GM19351 (cell line): ENCODE measurements at regions not wholly inside any gene's neighbourhood (a gene's known extent, or its start where the extent isn't known, plus 50 kb on each side); places are given as distances from the start of the nearest gene placed in this dataset.

Experiments
- ATAC-seq: cut with Tn5 transposase; IDR thresholded peaks from one replicate; pipeline ENCODE4 v1.9.1; 2021; ENCODE audit warnings: mild to moderate bottlenecking, moderate library complexity; ENCODE audit not compliant: unreplicated experiment

DNA sequence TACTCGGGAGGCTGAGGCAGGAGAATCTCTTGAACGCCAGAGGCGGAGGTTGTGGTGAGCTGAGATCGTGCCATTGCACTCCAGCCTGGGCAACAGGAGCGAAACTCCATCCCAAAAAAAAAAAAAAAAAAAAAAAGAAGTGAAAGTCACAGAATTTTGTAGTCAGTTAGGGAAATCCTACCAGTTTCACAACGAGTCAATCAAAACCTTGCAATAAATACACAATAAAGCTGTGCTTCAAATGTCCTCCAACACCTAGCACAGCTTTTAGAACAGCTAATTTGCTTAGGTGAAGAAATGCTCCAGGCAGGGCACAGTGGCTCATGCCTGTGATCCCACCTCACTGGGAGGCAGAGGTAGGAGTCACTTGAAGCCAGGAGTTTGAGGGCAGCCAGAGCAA lies 112.8 kb upstream of the ATF7IP start:
- no peak for ATAC-seq

DNA sequence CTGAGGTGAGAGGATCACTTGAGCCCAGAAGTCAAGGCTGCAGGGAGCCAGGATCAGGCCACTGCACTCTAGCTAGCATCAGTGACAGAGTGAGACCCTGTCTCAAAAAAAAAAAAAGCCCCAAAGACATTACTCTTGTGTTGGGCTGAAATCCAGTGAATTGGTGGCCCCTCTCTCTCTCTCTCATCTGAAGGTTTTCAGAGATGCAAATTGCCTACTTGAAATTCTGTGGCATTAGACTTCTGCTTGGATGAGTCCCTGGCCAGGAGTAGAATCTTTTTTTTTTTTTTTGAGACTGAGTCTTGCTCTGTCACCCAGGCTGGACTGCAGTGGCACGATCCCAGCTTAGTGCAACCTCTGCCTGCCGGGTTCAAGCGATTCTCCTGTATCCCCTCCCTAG lies 112.0 kb upstream of the ATF7IP start:
- ATAC-seq: no peak

DNA sequence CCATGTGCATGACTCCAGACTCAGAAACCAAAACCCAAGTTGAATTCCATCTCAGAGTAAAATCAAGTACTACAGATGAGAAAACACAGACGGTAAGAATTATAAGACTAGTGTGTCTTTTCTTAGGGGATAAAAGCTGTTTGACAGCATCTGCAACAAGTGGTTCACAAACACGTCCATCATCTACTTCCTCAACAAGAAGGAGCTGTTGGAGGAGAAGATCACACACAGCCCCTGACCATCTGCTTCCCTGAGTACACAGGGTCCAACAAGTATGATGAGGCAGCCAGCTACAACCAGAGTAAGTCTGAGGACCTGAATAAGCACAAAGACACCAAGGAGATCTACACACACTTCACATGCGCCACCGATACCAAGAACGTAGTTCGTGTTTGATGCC lies 110.7 kb upstream of the ATF7IP start:
- ATAC-seq: no peak

- ATAC-seq: no peak
These were observed 109.4 kb upstream of the ATF7IP start for GRCh38 chr12:14256121-14256520.

DNA sequence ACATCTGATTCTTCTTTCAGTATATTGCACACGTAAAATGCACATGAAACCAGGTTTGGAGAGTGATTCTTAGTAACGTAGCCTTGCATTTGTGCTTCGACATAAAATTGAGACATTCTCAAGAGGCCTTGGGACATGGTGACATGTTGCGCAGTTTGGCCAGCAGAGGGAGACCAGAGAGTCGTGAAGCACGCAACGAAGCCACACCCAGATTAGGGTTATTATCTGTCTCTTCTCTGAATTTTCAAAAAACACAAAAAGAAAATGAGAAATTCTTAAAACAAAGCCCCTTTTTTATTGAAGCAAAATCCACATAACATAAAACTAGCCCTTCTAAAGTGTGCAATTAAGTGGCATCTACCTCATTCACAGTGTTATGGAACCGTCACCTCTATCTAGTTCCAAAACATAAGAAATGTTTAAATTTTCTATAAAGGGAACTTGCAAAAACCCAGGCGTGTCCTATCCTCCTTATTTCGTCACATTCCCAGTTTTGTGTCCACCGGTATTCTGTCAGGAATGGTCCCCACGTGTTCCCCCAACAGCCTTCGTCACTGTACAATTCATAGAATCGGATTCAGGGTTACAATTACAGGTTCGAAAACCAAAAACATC lies 108.8 kb upstream of the ATF7IP start:
- peak; percentile 58 for ATAC-seq

- no peak for ATAC-seq
These were observed 108.2 kb upstream of the ATF7IP start for GRCh38 chr12:14257303-14257733.

GRCh38 chr12:14257734-14258574 lies 107.5 kb upstream of the ATF7IP start:
- ATAC-seq: peak; percentile 54

GRCh38 chr12:14258575-14258940 lies 106.9 kb upstream of the ATF7IP start:
- ATAC-seq: no peak

GRCh38 chr12:14259481-14260010 lies 105.9 kb upstream of the ATF7IP start:
- no peak for ATAC-seq

DNA sequence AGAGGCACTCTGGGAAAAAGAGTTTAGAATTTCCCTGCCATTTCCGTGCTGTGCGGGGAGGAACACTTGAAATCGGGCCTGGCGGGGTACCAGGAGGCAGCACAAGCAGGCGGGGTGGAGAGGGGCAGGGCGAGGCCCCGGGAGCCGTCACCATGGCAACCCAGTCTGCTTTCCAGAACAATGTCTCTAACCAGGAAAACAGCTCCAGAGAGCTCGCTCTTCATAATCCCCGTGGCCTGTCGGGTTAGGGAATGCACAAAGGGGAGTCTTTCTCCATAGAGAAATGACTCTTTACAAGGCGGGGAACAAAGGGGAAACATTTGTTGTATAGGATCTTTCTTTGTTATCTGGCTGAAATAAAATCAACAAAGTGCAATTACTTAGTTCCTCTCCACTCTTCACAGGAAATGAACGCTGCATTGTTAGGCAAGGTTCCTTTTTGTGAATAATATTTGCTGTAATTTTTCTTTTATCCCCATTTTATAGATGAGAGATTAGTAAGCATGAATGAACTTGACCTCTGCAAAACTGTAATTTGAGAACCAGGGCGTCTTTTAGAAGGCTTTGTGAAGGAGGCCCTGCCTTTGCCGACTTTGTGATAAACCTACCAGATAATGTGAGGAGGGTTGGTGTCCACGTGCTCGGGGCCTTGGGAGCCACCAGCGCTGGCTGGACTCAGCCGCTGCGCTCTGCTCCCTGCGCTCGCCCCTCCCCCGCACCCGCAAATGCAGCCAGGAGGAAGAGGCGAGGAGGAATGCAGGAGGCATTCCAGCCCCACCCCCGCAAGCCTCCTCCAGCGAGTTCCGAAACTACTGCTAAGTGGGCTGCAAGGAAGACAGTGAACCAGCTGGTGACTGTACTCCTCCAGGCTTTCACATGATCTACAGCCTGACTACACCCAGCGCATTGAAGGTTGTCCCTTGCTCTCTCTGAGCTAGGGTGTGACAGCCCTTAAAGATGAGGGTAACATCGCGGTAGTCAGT lies 105.2 kb upstream of the ATF7IP start:
- no peak for ATAC-seq

DNA sequence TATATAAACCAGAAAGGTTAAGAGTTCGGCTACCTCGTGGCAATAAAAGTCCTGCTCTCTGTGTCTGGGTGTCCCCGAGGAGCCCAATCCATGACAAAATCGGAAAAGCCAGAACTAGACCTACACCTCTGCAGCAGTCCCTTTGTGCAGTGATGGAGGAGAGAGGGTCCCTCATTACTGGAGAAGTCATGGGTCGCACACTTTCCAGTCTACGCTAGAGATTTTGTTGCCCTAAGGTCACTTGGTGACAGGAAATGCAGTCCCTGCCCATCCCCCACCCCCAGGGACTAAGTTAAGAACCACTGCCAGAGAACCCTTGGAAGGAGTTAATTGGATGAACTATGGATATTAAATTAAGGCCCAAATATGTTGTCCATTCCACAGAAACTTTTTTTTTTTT lies 104.4 kb upstream of the ATF7IP start:
- no peak for ATAC-seq

GRCh38 chr12:14261861-14262260 lies 103.6 kb upstream of the ATF7IP start:
- no peak for ATAC-seq

DNA sequence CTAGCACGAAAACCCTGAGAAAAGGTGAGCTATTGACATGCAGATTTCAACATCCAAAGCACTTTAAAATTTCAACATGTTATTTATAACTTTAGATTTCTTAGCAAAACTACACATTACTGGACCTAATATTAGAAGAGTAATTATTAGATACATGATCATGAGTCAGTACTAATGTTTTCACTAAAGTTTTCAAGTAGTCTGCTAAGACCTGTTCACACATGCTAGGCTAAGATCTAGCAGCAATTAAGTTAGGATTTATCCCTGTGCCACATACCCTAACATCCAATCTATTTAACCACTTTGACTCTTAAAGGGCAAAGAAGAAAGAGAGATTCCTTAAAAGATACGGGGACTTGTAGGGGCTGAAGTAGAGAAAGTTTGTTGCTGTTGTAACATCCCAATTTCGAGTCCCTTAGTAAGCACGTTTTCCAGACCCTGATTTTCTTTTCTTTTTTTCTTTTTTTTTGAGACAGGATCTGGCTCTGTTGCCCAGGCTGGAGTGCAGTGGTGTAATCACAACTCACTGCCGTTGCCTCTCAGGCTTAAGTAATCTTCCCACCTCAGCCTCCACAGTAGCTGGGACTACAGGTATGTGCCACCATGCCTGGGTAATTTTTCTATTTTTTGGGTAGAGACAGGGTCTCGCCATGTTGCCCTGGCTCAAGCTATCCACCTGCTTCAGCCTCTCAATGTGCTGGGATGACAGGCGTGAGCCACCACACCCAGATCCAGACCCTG lies 102.5 kb upstream of the ATF7IP start:
- no peak for ATAC-seq

DNA sequence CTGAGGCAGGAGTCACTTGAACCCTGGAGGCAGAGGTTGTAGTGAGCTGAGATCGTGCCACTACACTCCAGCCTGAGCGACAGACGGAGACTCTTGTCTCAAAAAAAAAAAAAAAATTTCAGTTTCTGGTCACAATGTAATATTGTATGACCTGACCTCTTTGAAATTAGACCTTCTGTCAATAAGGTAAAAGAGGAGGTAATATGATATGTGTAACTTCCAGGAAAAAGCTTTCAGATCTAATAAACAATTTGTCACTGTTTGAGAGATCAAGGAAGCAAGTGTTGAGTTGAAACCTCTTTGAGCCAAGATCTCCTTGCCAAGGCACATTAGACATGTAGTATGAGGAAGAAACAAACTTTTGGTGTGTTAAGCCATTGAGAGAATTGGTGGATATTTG lies 101.7 kb upstream of the ATF7IP start:
- ATAC-seq: no peak

DNA sequence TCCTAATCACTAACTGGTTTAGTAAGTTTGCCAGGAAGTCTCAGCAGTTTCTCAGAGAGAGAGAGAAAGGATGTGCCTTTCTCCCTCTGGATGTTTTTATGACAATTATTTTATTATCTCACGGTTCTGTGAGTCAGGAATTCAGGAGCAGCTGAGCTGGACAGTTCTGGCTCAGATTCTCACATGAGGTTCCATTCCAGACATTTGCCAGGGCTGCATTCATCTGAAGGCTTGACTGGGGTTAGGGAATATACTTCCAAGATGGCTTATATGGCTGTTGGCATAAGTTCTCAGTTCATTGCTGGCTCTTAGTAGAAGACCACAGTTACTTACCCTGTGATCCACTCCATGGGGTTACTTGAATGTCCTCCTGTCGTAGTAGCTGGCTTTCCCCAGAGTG lies 101.2 kb upstream of the ATF7IP start:
- no peak for ATAC-seq

GRCh38 chr12:14264778-14265177 lies 100.7 kb upstream of the ATF7IP start:
- no peak for ATAC-seq

DNA sequence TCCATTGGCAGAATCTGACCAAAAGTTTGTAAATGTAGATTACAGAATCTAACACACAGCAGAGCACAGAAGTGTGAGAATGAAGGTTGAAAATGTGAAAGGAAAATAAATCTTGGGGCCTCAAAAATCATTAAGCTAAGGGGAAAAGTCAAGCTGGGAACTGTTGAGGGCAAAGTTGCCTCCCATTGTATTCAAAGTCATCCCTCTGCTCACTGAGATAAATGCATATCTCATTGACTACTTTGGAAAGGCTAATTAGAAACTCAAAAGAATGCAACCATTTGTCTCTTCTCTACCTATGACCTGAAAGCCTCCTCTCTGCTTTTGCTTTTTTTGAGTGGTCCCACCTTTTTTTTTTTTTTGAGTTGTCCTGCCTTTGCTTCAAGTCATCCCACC lies 97.4 kb upstream of the ATF7IP start:
- ATAC-seq: no peak

- ATAC-seq: no peak
These were observed 95.1 kb upstream of the ATF7IP start for GRCh38 chr12:14270392-14270791.

DNA sequence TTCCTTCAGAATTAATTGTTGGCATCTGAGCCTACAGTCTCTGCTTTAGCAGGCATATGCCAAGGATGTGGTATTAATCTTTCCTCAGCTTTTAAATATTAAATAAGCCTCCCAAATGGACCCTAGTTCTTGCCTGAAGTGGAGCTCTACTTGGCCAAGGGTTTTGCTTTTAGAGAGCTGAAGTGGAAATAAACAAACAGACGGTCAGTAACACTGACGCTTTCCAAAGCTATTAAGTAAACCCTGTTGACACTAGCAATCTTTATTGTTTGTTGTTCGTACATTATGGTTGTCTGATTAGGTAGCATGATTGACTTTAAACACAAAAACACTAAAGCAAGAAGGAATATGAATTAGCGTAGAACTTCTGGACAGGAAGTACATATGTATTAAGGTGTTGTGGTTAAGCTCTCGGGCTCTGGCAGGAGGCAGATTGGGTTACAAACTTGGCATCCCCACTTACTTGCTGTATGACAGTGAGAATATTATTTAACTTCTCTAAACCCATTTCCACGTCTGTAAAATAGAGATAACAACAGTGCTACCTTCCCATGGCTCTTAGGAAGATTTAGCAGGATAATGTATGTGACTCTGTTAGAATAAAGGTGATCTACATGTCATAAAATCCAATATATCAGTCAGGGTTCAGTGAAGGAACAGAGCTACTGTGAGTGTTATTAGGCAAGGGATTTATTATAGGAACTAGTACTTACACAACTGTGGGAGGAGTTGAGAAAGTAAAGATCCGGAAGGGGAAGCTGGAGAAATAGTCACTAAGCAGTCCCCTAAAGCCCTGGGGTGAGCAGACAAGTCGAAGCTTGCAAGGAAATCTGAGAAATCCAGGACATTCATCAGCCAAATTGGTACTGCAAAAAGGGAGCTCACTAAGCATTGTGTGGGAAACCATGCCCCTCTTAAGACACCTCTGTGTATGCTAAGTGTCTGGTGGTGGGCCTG lies 92.2 kb upstream of the ATF7IP start:
- ATAC-seq: no peak
